GM21515 (cell line): ENCODE measurements at regions not wholly inside any gene's neighbourhood (a gene's known extent, or its start where the extent isn't known, plus 50 kb on each side); places are given as distances from the start of the nearest gene placed in this dataset.
"Not testable (repeated sequence)": the region's sequence is repeated elsewhere in the genome, so short reads cannot be mapped to it uniquely, and the experiment has no call there.

ENCODE experiments used
- ATAC-seq: cut with Tn5 transposase; IDR thresholded peaks from one replicate; pipeline ENCODE4 v1.9.1; 2021; ENCODE audit not compliant: unreplicated experiment

GRCh38 chr3:163347944-163348343 is 1730.4 kb downstream of the SI start:
- ATAC-seq, result no peak

- no peak for ATAC-seq
Measured at GRCh38 chr3:163335429-163335828, 1742.9 kb downstream of the SI start.

DNA sequence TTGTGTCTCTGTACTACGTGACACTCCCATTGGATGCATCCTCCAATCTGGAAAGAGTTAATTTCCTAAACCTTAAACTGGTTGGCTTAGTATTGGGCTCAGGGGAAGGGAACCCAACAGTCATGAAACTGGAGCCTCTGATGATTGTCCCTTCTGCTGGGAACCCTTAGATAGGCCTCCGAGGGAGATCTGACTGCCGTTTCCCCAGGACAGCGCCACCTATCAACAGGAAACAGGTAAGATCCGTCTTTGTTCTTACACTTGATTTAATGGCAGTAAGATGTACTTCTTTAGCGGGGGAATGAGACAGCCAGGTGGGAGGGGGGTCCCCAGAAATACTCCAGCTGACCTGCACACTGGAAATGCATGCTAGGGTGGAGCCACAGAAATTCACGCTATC is 1749.6 kb downstream of the SI start:
- no peak for ATAC-seq

DNA sequence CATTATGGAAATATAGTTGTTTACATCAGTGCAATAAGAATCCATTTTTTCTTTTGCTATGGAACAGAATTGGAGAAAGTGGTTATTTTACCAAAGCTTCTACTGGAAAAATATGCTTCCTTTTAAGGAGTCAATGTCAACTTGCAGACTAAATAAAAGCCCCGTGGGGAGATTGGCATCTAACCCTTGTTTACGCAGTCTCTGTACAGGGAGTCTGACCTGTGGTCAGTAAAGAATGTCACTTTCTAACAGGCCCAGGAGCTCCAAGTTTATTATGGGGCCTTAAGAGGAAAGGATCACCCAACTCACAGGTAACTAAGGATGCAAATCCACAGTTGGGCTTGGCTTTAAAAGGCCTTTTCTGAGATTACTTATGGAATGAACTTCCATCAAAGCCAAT is 1751.2 kb downstream of the SI start:
- no peak for ATAC-seq

- no peak for ATAC-seq
Measured at GRCh38 chr3:163315786-163316185, 1762.5 kb downstream of the SI start.

- no peak for ATAC-seq
Measured at GRCh38 chr3:163306405-163306804, 1771.9 kb downstream of the SI start.

DNA sequence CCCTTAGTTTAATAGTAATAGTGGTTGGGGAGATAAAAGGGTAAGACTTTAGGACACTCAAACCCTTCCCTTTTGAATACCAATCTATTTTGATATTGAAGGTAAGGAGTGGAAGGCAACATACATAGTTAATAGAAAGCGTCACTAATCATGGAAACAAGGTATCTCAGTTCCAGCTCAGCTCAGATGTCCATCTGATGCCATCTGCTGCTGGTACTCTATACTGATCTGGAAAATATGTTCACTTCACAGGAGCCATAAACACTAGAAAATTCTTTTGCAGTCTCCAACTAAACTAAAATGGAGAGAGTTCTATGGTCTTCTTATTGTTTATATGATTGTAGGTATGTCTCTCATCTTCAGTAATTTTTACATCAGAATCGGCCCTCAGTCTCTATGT is 1777.1 kb downstream of the OTOL1 start:
- ATAC-seq, result no peak

DNA sequence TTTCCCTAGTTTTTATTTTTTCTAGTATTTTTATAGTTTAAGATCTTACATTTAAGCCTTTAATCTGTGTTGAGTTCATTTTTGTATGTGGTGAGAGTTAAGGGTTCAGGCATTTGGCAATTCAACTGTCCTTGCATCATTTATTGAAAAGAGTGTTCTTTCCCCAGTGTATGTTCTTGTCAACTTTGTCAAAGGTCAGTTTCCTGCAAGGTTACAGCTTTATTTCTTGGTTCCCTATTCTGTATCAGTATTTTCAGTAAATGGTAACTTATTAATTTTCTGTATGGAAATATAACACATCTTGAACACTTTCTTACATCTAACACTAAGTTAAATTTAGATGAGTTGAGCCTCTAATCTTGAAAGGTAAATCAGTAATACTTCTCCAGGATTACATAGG is 1770.1 kb downstream of the OTOL1 start:
- ATAC-seq, result no peak

DNA sequence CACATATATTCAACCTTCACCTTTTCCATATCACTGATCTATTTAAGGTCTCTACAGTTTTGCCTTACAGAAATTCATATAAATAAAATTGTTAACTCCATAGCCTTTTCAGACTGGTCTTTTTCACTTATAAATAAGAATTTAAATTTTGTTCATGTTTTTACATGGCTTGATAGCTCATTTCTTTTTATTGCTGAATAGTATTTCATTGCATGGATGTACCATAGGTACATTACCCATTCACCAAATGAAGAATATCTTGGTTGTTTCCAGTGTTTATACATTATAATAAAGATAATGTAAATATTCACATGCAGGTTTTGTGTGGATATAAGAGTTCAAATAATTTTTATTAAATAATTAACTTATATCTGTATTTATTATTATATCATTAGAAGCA is 1765.0 kb downstream of the OTOL1 start:
- ATAC-seq, result no peak

- no peak for ATAC-seq
Measured at GRCh38 chr3:163261056-163261455, 1764.4 kb downstream of the OTOL1 start.

DNA sequence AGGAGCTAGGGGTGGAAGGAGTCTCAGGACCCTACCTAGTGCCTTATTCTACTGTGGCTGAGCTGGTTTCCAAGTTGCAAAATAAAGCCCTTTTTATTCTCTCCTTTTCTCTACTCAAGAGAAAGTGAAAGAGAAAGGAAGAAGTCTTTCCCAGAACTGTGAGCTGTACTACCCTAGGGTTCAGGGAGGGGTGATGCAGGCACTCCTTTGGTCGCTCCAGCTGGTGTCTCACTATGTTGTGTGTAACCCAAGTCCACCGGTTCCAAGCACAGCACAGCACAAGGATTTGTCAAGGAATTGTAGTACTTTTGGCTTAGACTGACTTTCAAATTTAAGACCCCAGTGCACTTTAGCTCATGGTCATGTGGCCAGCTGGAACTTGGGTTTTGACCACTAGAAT is 1721.7 kb downstream of the OTOL1 start:
- no peak for ATAC-seq

GRCh38 chr3:163213838-163214237 is 1717.2 kb downstream of the OTOL1 start:
- no peak for ATAC-seq

DNA sequence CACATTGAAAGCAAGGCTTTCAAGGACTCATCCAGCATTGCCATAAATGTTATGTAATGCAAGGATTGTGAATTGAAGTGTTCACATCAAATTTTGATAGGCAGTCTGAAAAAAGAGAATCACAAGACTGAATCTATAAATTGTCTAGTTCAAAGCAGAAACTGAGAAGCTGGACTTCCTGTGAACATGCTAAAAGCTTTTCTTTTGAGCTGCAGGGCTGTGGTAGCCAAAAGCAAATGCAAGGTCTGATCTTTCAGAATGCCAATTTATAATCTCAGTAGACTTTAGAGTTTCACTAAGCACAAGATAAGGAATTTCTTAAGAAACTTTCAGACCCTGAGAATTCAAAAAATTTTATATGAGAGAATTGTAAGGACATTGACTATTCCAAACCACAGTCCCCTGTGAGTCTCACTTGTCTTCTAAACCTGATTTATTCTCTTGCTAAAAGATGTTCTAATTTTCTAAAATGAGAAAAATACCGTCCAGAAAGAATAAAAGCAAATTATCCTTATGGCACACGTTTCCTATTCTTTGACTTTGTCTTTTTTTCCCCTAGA is 1700.3 kb downstream of the OTOL1 start:
- no peak for ATAC-seq

- no peak for ATAC-seq
Measured at GRCh38 chr3:163196245-163196644, 1699.6 kb downstream of the OTOL1 start.

- ATAC-seq, result no peak
Measured at GRCh38 chr3:163185721-163186350, 1689.2 kb downstream of the OTOL1 start.

GRCh38 chr3:163175970-163176369 is 1679.4 kb downstream of the OTOL1 start:
- ATAC-seq, result no peak

DNA sequence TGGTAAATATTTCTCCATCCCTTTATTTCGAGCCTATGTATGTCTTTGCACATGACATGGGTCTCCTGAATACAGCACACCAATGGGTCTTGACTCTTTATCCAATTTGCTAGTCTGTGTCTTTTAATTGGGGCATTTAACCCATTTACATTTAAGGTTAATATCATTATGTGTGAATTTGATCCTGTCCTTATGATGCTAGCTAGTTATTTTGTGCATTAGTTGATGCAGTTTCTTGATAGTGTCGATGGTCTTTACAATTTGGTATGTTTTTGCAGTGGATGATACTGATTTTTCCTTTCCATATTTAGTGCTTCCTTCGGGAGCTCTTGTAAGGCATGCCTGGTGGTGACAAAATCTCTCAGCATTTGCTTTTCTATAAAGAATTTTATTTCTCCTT is 1675.9 kb downstream of the OTOL1 start:
- ATAC-seq, result not testable (repeated sequence)

DNA sequence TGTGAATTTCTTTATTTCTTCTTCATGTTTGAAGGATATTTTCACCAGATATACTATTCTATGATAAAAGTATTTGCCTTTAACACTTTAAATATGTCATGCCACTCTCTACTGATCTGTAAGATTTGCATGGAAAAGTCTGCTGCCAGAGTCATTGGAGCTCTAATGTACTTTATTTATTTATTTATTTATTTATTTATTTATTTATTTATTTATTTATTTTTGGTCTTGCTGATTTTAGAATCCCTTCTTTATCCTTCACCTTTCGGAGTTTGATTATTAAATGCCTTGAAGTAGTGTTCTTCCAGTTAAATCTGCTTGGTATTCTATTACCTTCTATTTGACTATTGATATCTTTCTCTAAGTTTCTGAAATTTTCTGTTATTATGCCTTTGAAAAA is 1669.6 kb downstream of the OTOL1 start:
- no peak for ATAC-seq

- no peak for ATAC-seq
Measured at GRCh38 chr3:163159306-163159705, 1662.7 kb downstream of the OTOL1 start.

DNA sequence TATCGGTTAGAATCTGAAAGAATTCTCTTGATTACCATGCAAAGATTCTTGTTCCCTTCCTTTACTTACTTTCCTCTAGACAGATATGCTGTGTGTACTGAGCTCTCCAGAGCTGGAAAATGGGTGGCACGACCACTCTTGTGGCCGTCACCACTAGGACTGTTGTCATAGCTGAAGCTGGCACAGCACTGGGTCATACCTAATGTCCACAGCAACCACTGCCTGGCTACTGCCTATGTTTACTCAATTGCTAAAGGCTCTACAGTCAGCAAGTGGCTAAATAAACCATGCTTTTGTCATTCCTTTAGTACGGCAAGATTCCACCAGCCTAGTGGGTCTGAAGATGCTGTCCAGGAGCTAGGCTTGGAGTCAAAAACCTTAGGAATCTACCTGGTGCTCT is 1643.0 kb downstream of the OTOL1 start:
- no peak for ATAC-seq

DNA sequence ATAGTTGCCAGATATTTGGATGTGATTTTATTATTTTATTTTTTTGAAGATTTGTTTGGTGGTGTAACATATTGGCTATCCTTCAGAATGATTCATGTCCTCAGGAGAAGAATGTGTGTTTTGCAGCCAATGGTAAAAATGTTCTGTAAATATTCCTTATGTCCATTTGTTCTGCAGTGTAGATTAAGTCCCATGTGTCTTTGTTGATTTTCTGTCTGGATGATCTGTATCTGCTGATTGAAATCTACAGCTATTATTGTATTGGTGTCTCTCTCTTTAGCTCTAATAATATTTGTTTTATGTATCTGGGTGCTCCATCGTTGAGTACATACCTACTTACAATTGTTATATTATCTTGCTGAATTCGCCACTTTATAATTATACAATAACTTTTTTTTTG is 1641.7 kb downstream of the OTOL1 start:
- ATAC-seq, result no peak

DNA sequence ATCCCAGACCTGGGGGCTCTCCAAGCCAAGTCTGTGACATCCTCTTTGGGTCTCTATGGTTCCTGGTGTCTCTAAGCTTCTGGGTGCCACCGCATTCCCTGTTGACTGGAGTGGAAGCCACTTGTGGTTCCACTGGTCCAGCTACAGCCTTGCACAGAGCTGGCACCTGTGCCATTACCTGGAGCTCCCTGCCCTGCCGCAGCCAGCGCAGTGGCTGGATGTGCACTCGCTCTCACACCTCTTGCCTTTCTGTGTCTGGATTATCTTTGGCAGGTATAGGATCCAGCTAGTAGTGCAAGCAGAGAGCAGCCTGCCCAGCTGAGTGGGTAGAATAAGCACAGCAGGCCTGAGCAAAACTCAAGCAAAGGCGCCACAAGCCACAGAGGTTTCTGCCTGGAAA is 1635.5 kb downstream of the OTOL1 start:
- no peak for ATAC-seq

DNA sequence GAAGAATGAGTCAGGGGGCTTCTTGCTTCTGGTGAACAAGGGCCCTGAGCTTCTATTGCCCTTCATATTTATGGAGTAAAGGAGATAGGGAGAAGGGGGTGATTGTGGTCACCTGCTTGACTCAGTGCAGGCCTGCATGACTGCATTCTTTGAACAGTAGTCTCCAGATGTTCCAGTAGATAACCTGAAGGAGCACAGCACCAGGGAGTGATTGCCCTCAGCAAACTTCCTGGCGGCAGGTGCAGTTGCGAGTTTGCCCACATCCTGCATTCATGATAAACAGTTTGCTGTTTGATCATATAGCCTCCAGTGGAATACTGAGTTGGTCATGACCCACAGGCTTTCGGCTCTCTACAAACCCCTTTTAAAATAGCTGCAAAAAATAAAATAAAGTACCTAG is 1632.7 kb downstream of the OTOL1 start:
- ATAC-seq, result no peak
